ENCODE measurements at regions not wholly inside any gene's neighbourhood (a gene's known extent, or its start where the extent isn't known, plus 50 kb on each side); places are given as distances from the start of the nearest gene placed in this dataset.

GRCh38 chr6:74863968-74864367 is 341.9 kb downstream of the COL12A1 start:
- DNase-seq (no peak), ATAC-seq (no peak)
- H3K4me3 ChIP-seq = no peak overlapping the region
- 33 to 42% methylated on average over 1 of the region's 1 CpG for WGBS, 2 donors
- no peaks in the 10 kb centered on the region for H3K9me3 ChIP-seq
- H3K36me3 ChIP-seq (replicated peaks in 1 of 2; ENCODE audit: insufficient read depth in 1 of 2, low read depth in 2 of 2) = no peaks in the 10 kb centered on the region
- intact Hi-C loops (cut with DNase I) = no loop called here
- H3K27me3 ChIP-seq = no peaks in the 10 kb centered on the region
- H3K4me1 ChIP-seq = no peaks in the 10 kb centered on the region
- H3K27ac ChIP-seq = no peak overlapping the region
- TF ChIP-seq POLR2A (IDR thresholded peaks at IDR 0.05) (no peak), CTCF (IDR thresholded peaks at IDR 0.05) (no peak)

- DNase-seq (no peak), ATAC-seq (no peak)
- no peak for TF ChIP-seq CTCF (IDR thresholded peaks at IDR 0.05)
- H3K4me1 ChIP-seq = no peaks in the 10 kb centered on the region
- intact Hi-C loops (cut with DNase I) = no loop called here
- no peaks in the 10 kb centered on the region for H3K27me3 ChIP-seq
- no peak overlapping the region for H3K27ac ChIP-seq
- H3K36me3 ChIP-seq (replicated peaks in 1 of 2; ENCODE audit: insufficient read depth in 1 of 2, low read depth in 2 of 2) = no peaks in the 10 kb centered on the region
- H3K4me3 ChIP-seq = no peak overlapping the region
- H3K9me3 ChIP-seq = no peaks in the 10 kb centered on the region
These were observed 345.4 kb downstream of the COL12A1 start for GRCh38 chr6:74860456-74860855.

GRCh38 chr6:74857157-74857556 is 348.7 kb downstream of the COL12A1 start:
- intact Hi-C loops (cut with DNase I) = no loop called here
- no peak for ATAC-seq

GRCh38 chr6:74853991-74854390 is 351.9 kb downstream of the COL12A1 start:
- peaks cover 4% of the 10 kb centered on the region for H3K4me1 ChIP-seq
- ATAC-seq (no peak), DNase-seq (no peak)
- H3K36me3 ChIP-seq (replicated peaks in 1 of 2; ENCODE audit: insufficient read depth in 1 of 2, low read depth in 2 of 2) = no peaks in the 10 kb centered on the region
- intact Hi-C loops (cut with DNase I) = no loop called here
- H3K27ac ChIP-seq = no peak overlapping the region
- no peaks in the 10 kb centered on the region for H3K27me3 ChIP-seq
- no peak overlapping the region for H3K4me3 ChIP-seq
- TF ChIP-seq POLR2A (IDR thresholded peaks at IDR 0.05) (no peak), CTCF (IDR thresholded peaks at IDR 0.05) (no peak)
- H3K9me3 ChIP-seq = no peaks in the 10 kb centered on the region

More at GRCh38 chr6:74857157-74857556, 348.7 kb downstream of the COL12A1 start:
- H3K4me1 ChIP-seq = peaks cover 4% of the 10 kb centered on the region
- no peak overlapping the region for H3K27ac ChIP-seq
- H3K4me3 ChIP-seq = no peak overlapping the region
- TF ChIP-seq CTCF (IDR thresholded peaks at IDR 0.05) = no peak
- no peak for TF ChIP-seq POLR2A (IDR thresholded peaks at IDR 0.05)
- 71 to 76% methylated on average over 3 of the region's 3 CpGs for WGBS, 2 donors
- no peaks in the 10 kb centered on the region for H3K27me3 ChIP-seq
- H3K9me3 ChIP-seq = no peaks in the 10 kb centered on the region
- DNase-seq = no peak
- no peaks in the 10 kb centered on the region for H3K36me3 ChIP-seq (replicated peaks in 1 of 2; ENCODE audit: insufficient read depth in 1 of 2, low read depth in 2 of 2)

GRCh38 chr6:74851596-74851995 is 354.3 kb downstream of the COL12A1 start:
- peaks cover 4% of the 10 kb centered on the region for H3K4me1 ChIP-seq
- DNase-seq = no peak
- WGBS, 2 donors = 60 to 80% methylated on average over 2 of the region's 2 CpGs
- H3K36me3 ChIP-seq (replicated peaks in 1 of 2; ENCODE audit: insufficient read depth in 1 of 2, low read depth in 2 of 2) = no peaks in the 10 kb centered on the region
- H3K9me3 ChIP-seq = no peaks in the 10 kb centered on the region
- no peak overlapping the region for H3K27ac ChIP-seq
- no peak overlapping the region for H3K4me3 ChIP-seq
- H3K27me3 ChIP-seq = no peaks in the 10 kb centered on the region
- ATAC-seq = no peak
- no peak for TF ChIP-seq POLR2A (IDR thresholded peaks at IDR 0.05)
- TF ChIP-seq CTCF (IDR thresholded peaks at IDR 0.05) = no peak
- intact Hi-C loops (cut with DNase I) = no loop called here
